ENCODE measurements at regions not wholly inside any gene's neighbourhood (a gene's known extent, or its start where the extent isn't known, plus 50 kb on each side); places are given as distances from the start of the nearest gene placed in this dataset.

- H3K27ac ChIP-seq, result no peak overlapping the region
- no peaks in the 10 kb centered on the region for H3K27me3 ChIP-seq (replicated peaks)
- no peak overlapping the region for H3K4me3 ChIP-seq
- no peak for DNase-seq (ENCODE audit: low read depth in 1 of 2, low spot score in 2 of 2)
- H3K4me1 ChIP-seq (replicated peaks), result peaks cover 7% of the 10 kb centered on the region
- no peaks in the 10 kb centered on the region for H3K9me3 ChIP-seq (replicated peaks)
- no peaks in the 10 kb centered on the region for H3K36me3 ChIP-seq
Observed at GRCh38 chr4:23161787-23162186, 469.1 kb downstream of the GBA3 start.

DNA sequence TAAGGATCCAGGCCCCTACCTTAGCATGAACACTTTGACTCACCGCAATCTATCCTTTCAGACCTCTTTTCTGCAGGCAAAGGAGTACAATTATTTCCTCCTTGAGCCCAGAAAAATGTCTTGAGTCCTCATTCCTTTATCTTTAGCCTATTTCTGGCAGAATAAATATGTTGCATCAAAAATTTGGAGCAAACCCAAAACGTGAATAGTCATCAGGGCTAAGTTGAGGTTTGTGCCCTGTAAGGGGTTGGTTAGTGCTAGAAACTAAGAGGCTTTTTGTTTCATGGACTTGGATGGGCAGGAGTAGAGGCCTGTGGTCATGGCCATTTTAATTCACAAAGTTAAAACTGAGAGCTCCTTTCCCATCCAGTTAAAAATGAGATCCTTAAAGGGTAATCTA, 460.3 kb downstream of the GBA3 start:
- no peaks in the 10 kb centered on the region for H3K4me1 ChIP-seq (replicated peaks)
- H3K36me3 ChIP-seq, result no peaks in the 10 kb centered on the region
- H3K9me3 ChIP-seq (replicated peaks), result no peaks in the 10 kb centered on the region
- H3K27me3 ChIP-seq (replicated peaks), result no peaks in the 10 kb centered on the region
- H3K4me3 ChIP-seq, result no peak overlapping the region
- no peak for DNase-seq (ENCODE audit: low read depth in 1 of 2, low spot score in 2 of 2)
- H3K27ac ChIP-seq, result no peak overlapping the region

DNA sequence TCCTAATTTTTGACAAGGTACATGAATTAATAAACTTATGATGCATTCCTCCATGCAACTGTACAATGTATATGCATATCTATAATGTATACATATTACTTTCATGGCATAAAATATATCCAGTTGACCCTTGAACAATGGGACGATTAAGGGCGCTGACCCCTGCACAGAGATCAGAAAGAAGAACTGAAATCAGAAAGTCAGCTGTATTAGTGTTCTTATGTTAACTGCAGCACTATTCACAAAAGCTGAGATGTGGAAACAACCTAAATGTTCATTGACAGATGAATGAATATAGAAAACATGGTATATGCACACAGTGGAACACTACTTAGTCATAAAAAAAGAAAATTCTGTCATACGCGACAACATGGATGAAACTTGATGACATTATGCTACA, 457.1 kb downstream of the GBA3 start:
- H3K27ac ChIP-seq, result no peak overlapping the region
- H3K36me3 ChIP-seq, result no peaks in the 10 kb centered on the region
- H3K4me3 ChIP-seq, result no peak overlapping the region
- no peak for DNase-seq (ENCODE audit: low read depth in 1 of 2, low spot score in 2 of 2)
- no peaks in the 10 kb centered on the region for H3K4me1 ChIP-seq (replicated peaks)
- no peaks in the 10 kb centered on the region for H3K9me3 ChIP-seq (replicated peaks)
- H3K27me3 ChIP-seq (replicated peaks), result no peaks in the 10 kb centered on the region

DNA sequence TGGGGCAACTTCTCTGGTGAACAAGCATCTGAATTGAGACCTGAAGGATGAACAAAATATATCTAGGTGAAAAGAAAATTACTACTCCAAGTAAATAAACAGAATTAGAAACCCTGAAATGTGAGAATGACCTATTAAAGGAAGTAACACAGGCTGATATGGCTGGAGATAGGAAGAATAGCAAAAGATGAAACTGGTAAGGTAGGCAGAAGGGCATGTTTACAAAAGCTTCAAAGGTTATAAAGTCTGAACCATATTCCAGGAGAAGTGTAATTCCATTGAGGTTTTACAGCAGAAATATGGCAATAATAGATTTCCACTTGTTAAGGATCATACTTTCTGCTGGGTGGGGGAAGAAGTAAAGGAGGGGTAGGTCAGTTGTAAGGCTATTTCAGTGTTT, 452.0 kb downstream of the GBA3 start:
- Histone ChIP-seq H3K4me3 (no peak overlapping the region), H3K4me1 (replicated peaks) (no peaks in the 10 kb centered on the region), H3K27me3 (replicated peaks) (no peaks in the 10 kb centered on the region), H3K27ac (no peak overlapping the region), H3K36me3 (no peaks in the 10 kb centered on the region), H3K9me3 (replicated peaks) (no peaks in the 10 kb centered on the region)
- DNase-seq (ENCODE audit: low read depth in 1 of 2, low spot score in 2 of 2), result no peak

DNA sequence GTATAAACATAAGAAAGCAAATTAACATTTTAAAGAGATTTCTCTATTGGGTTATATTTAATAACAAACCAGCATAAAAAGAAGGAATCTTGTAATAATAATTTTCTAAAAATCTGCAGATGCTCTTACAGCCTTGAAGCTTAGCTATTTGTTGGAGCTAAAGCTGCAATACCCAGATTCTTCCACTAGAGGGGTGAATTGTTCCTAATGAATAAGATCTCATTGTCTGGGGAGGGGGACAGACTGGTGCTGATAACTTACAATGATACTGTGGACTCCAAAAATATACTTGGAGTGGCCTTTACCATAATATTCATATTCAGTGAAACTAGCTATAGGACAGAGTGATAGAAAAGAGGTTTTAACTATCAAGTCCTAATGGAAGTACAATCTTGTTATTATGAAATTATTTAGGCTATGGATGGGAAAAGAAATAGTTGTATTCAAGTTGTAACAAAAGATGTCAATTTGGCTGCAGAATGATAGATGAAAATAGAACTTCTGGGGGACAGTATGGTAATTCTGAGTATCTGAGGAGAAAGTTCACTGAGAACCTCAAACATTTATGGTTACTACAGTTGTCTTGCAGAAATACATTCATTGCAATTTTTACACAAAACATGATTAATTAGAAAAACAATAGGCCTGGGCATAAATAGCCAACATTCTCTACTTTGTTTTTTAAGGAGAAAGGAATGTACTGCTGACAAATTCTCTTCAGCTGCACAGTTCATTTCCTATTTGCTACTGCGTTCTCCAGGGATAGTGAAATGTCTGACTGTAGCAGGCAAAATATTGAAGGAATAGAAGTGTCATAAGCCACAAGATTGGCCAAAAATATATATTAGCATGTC, 443.3 kb downstream of the GBA3 start:
- H3K9me3 ChIP-seq (replicated peaks), result no peaks in the 10 kb centered on the region
- no peaks in the 10 kb centered on the region for H3K4me1 ChIP-seq (replicated peaks)
- H3K27ac ChIP-seq, result no peak overlapping the region
- H3K27me3 ChIP-seq (replicated peaks), result no peaks in the 10 kb centered on the region
- no peak overlapping the region for H3K4me3 ChIP-seq
- H3K36me3 ChIP-seq, result no peaks in the 10 kb centered on the region
- peak in 1 of 2 experiments; percentile 11 for DNase-seq (ENCODE audit: low read depth in 1 of 2, low spot score in 2 of 2)

DNA sequence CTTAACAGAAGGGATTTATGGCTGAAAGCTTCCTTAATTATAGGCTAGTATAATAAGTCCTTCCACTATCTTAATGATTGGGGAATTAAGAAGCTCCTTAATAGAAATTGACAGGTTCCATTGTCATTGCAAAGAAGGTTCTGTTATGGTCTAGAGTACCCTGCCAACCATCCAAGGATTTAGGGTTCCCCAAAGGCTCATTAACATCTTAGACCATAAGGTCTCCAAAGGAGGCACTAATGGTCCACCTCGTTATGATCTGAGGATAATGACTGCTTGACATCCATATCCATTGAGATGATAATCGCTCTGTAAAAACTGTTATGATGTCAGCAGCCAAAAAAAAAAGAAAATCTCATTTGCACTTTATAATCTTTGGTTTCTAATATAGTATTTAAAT, 441.6 kb downstream of the GBA3 start:
- no peak for DNase-seq (ENCODE audit: low read depth in 1 of 2, low spot score in 2 of 2)
- no peaks in the 10 kb centered on the region for H3K36me3 ChIP-seq
- H3K27me3 ChIP-seq (replicated peaks), result no peaks in the 10 kb centered on the region
- no peak overlapping the region for H3K4me3 ChIP-seq
- H3K27ac ChIP-seq, result no peak overlapping the region
- H3K4me1 ChIP-seq (replicated peaks), result no peaks in the 10 kb centered on the region
- H3K9me3 ChIP-seq (replicated peaks), result no peaks in the 10 kb centered on the region

- Histone ChIP-seq H3K36me3 (no peaks in the 10 kb centered on the region), H3K4me1 (replicated peaks) (no peaks in the 10 kb centered on the region), H3K27ac (no peak overlapping the region), H3K9me3 (replicated peaks) (no peaks in the 10 kb centered on the region), H3K4me3 (no peak overlapping the region), H3K27me3 (replicated peaks) (no peaks in the 10 kb centered on the region)
- no peak for DNase-seq (ENCODE audit: low read depth in 1 of 2, low spot score in 2 of 2)
Observed at GRCh38 chr4:23130845-23131244, 438.1 kb downstream of the GBA3 start.

GRCh38 chr4:23125118-23125517, 432.4 kb downstream of the GBA3 start:
- no peaks in the 10 kb centered on the region for H3K27me3 ChIP-seq (replicated peaks)
- H3K36me3 ChIP-seq, result no peaks in the 10 kb centered on the region
- H3K9me3 ChIP-seq (replicated peaks), result no peaks in the 10 kb centered on the region
- H3K4me3 ChIP-seq, result no peak overlapping the region
- DNase-seq (ENCODE audit: low read depth in 1 of 2, low spot score in 2 of 2), result no peak
- no peak overlapping the region for H3K27ac ChIP-seq
- no peaks in the 10 kb centered on the region for H3K4me1 ChIP-seq (replicated peaks)

GRCh38 chr4:23122666-23123400, 430.1 kb downstream of the GBA3 start:
- H3K4me1 ChIP-seq (replicated peaks), result no peaks in the 10 kb centered on the region
- no peaks in the 10 kb centered on the region for H3K27me3 ChIP-seq (replicated peaks)
- DNase-seq (ENCODE audit: low read depth in 1 of 2, low spot score in 2 of 2), result no peak
- no peaks in the 10 kb centered on the region for H3K9me3 ChIP-seq (replicated peaks)
- H3K36me3 ChIP-seq, result no peaks in the 10 kb centered on the region
- H3K27ac ChIP-seq, result no peak overlapping the region
- no peak overlapping the region for H3K4me3 ChIP-seq

DNA sequence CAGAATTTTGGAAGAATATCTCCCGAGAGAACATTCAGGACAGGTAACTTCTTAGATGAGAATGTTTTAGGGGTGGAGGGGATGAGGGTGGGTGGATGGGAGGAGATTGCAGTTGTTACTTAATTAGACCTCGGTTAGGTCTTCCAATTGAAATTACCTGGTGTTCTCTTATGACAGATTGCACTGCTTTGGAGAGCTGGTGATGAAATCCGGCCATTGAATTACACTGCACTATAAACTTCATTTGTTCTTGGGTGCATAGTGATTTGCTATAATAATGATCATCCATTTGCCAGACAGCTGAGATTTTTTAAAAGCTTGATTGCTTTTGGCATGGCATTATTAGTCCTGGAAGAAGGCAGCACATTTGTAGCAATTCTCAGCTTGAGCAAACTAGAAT, 427.6 kb downstream of the GBA3 start:
- no peak for DNase-seq (ENCODE audit: low read depth in 1 of 2, low spot score in 2 of 2)
- Histone ChIP-seq H3K9me3 (replicated peaks) (no peaks in the 10 kb centered on the region), H3K4me3 (no peak overlapping the region), H3K27me3 (replicated peaks) (no peaks in the 10 kb centered on the region), H3K36me3 (no peaks in the 10 kb centered on the region), H3K27ac (no peak overlapping the region), H3K4me1 (replicated peaks) (no peaks in the 10 kb centered on the region)

- DNase-seq (ENCODE audit: low read depth in 1 of 2, low spot score in 2 of 2), result no peak
- Histone ChIP-seq H3K27me3 (replicated peaks) (no peaks in the 10 kb centered on the region), H3K36me3 (no peaks in the 10 kb centered on the region), H3K4me3 (no peak overlapping the region), H3K9me3 (replicated peaks) (no peaks in the 10 kb centered on the region), H3K4me1 (replicated peaks) (no peaks in the 10 kb centered on the region), H3K27ac (no peak overlapping the region)
Observed at GRCh38 chr4:23117826-23118225, 425.1 kb downstream of the GBA3 start.

- Histone ChIP-seq H3K27me3 (replicated peaks) (no peaks in the 10 kb centered on the region), H3K36me3 (no peaks in the 10 kb centered on the region), H3K27ac (no peak overlapping the region), H3K4me3 (no peak overlapping the region), H3K4me1 (replicated peaks) (no peaks in the 10 kb centered on the region), H3K9me3 (replicated peaks) (no peaks in the 10 kb centered on the region)
- DNase-seq (ENCODE audit: low read depth in 1 of 2, low spot score in 2 of 2), result no peak
Observed at GRCh38 chr4:23114538-23114937, 421.8 kb downstream of the GBA3 start.

GRCh38 chr4:23113104-23113503, 420.4 kb downstream of the GBA3 start:
- H3K9me3 ChIP-seq (replicated peaks), result no peaks in the 10 kb centered on the region
- no peak overlapping the region for H3K27ac ChIP-seq
- no peak overlapping the region for H3K4me3 ChIP-seq
- H3K4me1 ChIP-seq (replicated peaks), result no peaks in the 10 kb centered on the region
- H3K27me3 ChIP-seq (replicated peaks), result no peaks in the 10 kb centered on the region
- H3K36me3 ChIP-seq, result no peaks in the 10 kb centered on the region
- DNase-seq (ENCODE audit: low read depth in 1 of 2, low spot score in 2 of 2), result no peak

DNA sequence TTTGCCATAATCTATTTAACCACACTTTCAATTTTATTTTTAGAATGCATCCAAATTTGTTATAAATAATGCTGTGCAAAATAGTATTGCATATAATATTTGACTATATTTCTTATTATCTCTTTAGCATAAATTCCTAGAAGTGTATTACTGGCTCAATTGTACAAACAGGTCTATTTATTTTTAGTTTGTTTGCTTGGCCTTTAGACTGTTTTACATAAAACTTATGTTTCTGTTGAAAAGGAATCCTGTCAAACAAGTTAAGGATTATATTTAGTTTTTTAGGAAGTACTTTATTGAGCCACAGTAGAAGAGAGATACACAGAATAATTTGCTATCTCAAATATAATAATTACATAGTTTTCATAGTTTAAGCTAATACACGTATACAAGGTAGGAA, 413.8 kb downstream of the GBA3 start:
- Histone ChIP-seq H3K27me3 (replicated peaks) (no peaks in the 10 kb centered on the region), H3K4me1 (replicated peaks) (no peaks in the 10 kb centered on the region), H3K36me3 (no peaks in the 10 kb centered on the region), H3K9me3 (replicated peaks) (no peaks in the 10 kb centered on the region), H3K27ac (no peak overlapping the region), H3K4me3 (no peak overlapping the region)
- DNase-seq (ENCODE audit: low read depth in 1 of 2, low spot score in 2 of 2), result no peak

Measured in SJSA1 (cell line).